ENCODE measurements at regions not wholly inside any gene's neighbourhood (a gene's known extent, or its start where the extent isn't known, plus 50 kb on each side); places are given as distances from the start of the nearest gene placed in this dataset.

DNA sequence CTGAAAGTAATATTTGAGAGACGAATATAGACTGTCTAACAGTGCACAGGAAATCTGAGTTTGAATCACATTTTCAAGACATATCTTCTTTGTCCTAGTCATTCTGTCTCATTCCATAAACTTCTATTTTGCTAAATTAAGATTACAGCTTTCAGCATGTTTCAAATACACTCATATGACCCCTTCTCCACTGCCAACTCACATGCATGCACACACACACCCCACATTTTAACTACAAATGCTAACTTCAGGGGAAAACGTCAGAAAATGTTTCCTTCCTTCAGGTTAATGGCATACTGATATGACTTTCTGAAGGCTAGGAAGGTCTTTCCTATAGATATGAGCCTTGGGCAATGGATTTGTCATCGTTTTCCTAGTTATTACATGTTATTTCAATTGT is 373.7 kb downstream of the RBM43 start:
- Histone ChIP-seq H3K4me3 (no peak overlapping the region), H3F3A (ENCODE audit: low read depth) (no peaks in the 10 kb centered on the region), H3K79me2 (ENCODE audit: low read depth) (no peaks in the 10 kb centered on the region), H4K20me1 (ENCODE audit: low read depth) (no peaks in the 10 kb centered on the region), H3K9ac (no peak overlapping the region), H3K27ac (no peak overlapping the region), H3K27me3 (no peaks in the 10 kb centered on the region), H2AFZ (replicated peaks) (no peak overlapping the region), H3K4me1 (no peaks in the 10 kb centered on the region), H3K4me2 (no peak overlapping the region), H3K9me3 (ENCODE audit: low read depth) (no peaks in the 10 kb centered on the region), H3K36me3 (no peaks in the 10 kb centered on the region)
- no peaks in the 10 kb centered on the region for H3K4me1 Mint-ChIP-seq
- DNase-seq (ENCODE audit: low spot score): no peak
- TF ChIP-seq EZH2 (IDR thresholded peaks at IDR 0.05) (no peak), EZH2phosphoT487 (IDR thresholded peaks at IDR 0.05) (no peak), CTCF (IDR thresholded peaks at IDR 0.05) (no peak)
- no peaks in the 10 kb centered on the region for H3K9me3 Mint-ChIP-seq
- no peak overlapping the region for H3K27ac Mint-ChIP-seq
- H3K27me3 Mint-ChIP-seq (ENCODE audit: insufficient read depth, low read depth): no peaks in the 10 kb centered on the region
- H3K36me3 Mint-ChIP-seq: no peaks in the 10 kb centered on the region
- no peak overlapping the region for H3K4me3 Mint-ChIP-seq

GRCh38 chr2:150885774-150886386 is 375.8 kb downstream of the RBM43 start:
- H3K4me3 Mint-ChIP-seq: no peak overlapping the region
- H3K9me3 ChIP-seq (ENCODE audit: low read depth): no peaks in the 10 kb centered on the region
- H4K20me1 ChIP-seq (ENCODE audit: low read depth): no peaks in the 10 kb centered on the region

GRCh38 chr2:150885236-150885635 is 376.4 kb downstream of the RBM43 start:
- no peak overlapping the region for H3K27ac Mint-ChIP-seq
- H3K9me3 Mint-ChIP-seq: no peaks in the 10 kb centered on the region
- no peak overlapping the region for H3K4me3 ChIP-seq
- H3K9ac ChIP-seq: no peak overlapping the region
- H4K20me1 ChIP-seq (ENCODE audit: low read depth): no peaks in the 10 kb centered on the region
- no peaks in the 10 kb centered on the region for H3K27me3 Mint-ChIP-seq (ENCODE audit: insufficient read depth, low read depth)
- no peak overlapping the region for H3K4me2 ChIP-seq
- no peaks in the 10 kb centered on the region for H3K9me3 ChIP-seq (ENCODE audit: low read depth)
- no peaks in the 10 kb centered on the region for H3K36me3 Mint-ChIP-seq
- H3F3A ChIP-seq (ENCODE audit: low read depth): no peaks in the 10 kb centered on the region
- no peaks in the 10 kb centered on the region for H3K4me1 Mint-ChIP-seq
- H3K27ac ChIP-seq: no peak overlapping the region
- no peak for DNase-seq (ENCODE audit: low spot score)
- H3K79me2 ChIP-seq (ENCODE audit: low read depth): no peaks in the 10 kb centered on the region
- no peaks in the 10 kb centered on the region for H3K27me3 ChIP-seq
- H3K4me1 ChIP-seq: no peaks in the 10 kb centered on the region
- TF ChIP-seq CTCF (IDR thresholded peaks at IDR 0.05) (no peak), EZH2 (IDR thresholded peaks at IDR 0.05) (no peak), EZH2phosphoT487 (IDR thresholded peaks at IDR 0.05) (no peak)
- no peaks in the 10 kb centered on the region for H3K36me3 ChIP-seq
- no peak overlapping the region for H3K4me3 Mint-ChIP-seq
- no peak overlapping the region for H2AFZ ChIP-seq (replicated peaks)

More at GRCh38 chr2:150885774-150886386, 375.8 kb downstream of the RBM43 start:
- DNase-seq (ENCODE audit: low spot score): no peak
- H2AFZ ChIP-seq (replicated peaks): peak overlapping the region; percentile 36
- Mint-ChIP-seq H3K9me3 (no peaks in the 10 kb centered on the region), H3K4me1 (no peaks in the 10 kb centered on the region), H3K36me3 (no peaks in the 10 kb centered on the region), H3K27me3 (ENCODE audit: insufficient read depth, low read depth) (no peaks in the 10 kb centered on the region), H3K27ac (no peak overlapping the region)
- no peaks in the 10 kb centered on the region for H3K36me3 ChIP-seq
- no peak overlapping the region for H3K4me3 ChIP-seq
- H3K27me3 ChIP-seq: no peaks in the 10 kb centered on the region
- H3K4me2 ChIP-seq: no peak overlapping the region
- H3K79me2 ChIP-seq (ENCODE audit: low read depth): no peaks in the 10 kb centered on the region
- H3F3A ChIP-seq (ENCODE audit: low read depth): no peaks in the 10 kb centered on the region
- H3K27ac ChIP-seq: no peak overlapping the region
- no peaks in the 10 kb centered on the region for H3K4me1 ChIP-seq
- H3K9ac ChIP-seq: no peak overlapping the region
- no peak for TF ChIP-seq CTCF (IDR thresholded peaks at IDR 0.05)
- TF ChIP-seq EZH2 (IDR thresholded peaks at IDR 0.05): no peak
- TF ChIP-seq EZH2phosphoT487 (IDR thresholded peaks at IDR 0.05): no peak
